ENCODE measurements at regions not wholly inside any gene's neighbourhood (a gene's known extent, or its start where the extent isn't known, plus 50 kb on each side); places are given as distances from the start of the nearest gene placed in this dataset.

GRCh38 chr5:110092955-110093785, 403.4 kb downstream of the MAN2A1 start:
- Histone ChIP-seq H3K27ac (ENCODE audit: low read depth, low read length, severe bottlenecking) (no peak overlapping the region), H3K9me3 (ENCODE audit: control insufficient read depth, low read length) (no peaks in the 10 kb centered on the region), H3K4me3 (ENCODE audit: extremely low read depth, insufficient read depth, low read length, poor library complexity, severe bottlenecking) (no peak overlapping the region), H3K36me3 (ENCODE audit: control insufficient read depth, insufficient read depth, low read length) (no peaks in the 10 kb centered on the region), H3K4me1 (ENCODE audit: control insufficient read depth, insufficient read depth, low read length, poor library complexity, severe bottlenecking) (no peaks in the 10 kb centered on the region)
- 94% methylated on average over 2 of the region's 4 CpGs; no CpG with 5 or more reads in 1 of the 2 experiments for WGBS, 2 experiments (ENCODE audit: insufficient coverage in 2 of 2)

DNA sequence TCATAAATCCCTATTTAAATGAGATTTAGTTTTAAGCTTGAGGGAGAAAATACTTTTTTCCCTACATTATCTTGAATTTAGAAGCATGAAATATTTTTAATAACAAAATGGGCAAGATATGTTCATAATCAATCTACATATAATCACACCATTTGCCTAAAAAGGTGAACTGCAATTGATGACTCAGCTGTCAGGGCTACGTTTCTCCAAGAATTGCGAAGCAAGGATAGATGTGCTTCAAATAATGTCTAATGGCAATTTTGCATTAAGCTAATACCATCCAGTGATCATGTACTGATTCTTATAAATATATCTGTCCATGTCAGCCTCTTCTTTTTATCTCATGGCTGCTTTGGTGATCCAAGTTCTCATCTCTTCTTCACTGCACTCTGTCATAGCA, 404.4 kb downstream of the MAN2A1 start:
- H3K4me3 ChIP-seq (ENCODE audit: extremely low read depth, insufficient read depth, low read length, poor library complexity, severe bottlenecking): no peak overlapping the region
- 80% methylated on average over 2 of the region's 2 CpGs; no CpG with 5 or more reads in 1 of the 2 experiments for WGBS, 2 experiments (ENCODE audit: insufficient coverage in 2 of 2)
- no peaks in the 10 kb centered on the region for H3K4me1 ChIP-seq (ENCODE audit: control insufficient read depth, insufficient read depth, low read length, poor library complexity, severe bottlenecking)
- no peaks in the 10 kb centered on the region for H3K36me3 ChIP-seq (ENCODE audit: control insufficient read depth, insufficient read depth, low read length)
- H3K27ac ChIP-seq (ENCODE audit: low read depth, low read length, severe bottlenecking): no peak overlapping the region
- H3K9me3 ChIP-seq (ENCODE audit: control insufficient read depth, low read length): no peaks in the 10 kb centered on the region

GRCh38 chr5:110094548-110094947, 404.8 kb downstream of the MAN2A1 start:
- Histone ChIP-seq H3K27ac (ENCODE audit: low read depth, low read length, severe bottlenecking) (no peak overlapping the region), H3K9me3 (ENCODE audit: control insufficient read depth, low read length) (no peaks in the 10 kb centered on the region), H3K4me1 (ENCODE audit: control insufficient read depth, insufficient read depth, low read length, poor library complexity, severe bottlenecking) (no peaks in the 10 kb centered on the region), H3K4me3 (ENCODE audit: extremely low read depth, insufficient read depth, low read length, poor library complexity, severe bottlenecking) (no peak overlapping the region), H3K36me3 (ENCODE audit: control insufficient read depth, insufficient read depth, low read length) (no peaks in the 10 kb centered on the region)

DNA sequence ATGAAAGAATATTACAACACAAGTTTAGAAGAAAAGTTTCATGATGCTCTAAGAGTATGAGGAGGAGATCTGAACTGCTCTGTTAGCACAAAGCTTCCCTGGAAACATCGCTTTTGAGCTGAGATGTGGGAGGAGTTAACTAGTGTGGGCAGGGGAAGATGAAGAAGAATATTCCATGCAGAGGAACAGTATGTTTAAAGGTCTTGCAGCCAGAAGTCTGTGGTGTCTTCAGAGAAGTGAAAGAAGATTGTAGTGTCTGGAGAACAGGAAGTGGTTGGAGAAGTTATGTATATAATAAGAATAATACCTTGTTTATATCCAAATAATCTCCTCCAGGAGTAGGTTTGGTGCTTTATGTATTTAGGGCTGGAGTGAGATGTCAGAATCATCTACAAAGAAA, 406.7 kb downstream of the MAN2A1 start:
- no peaks in the 10 kb centered on the region for H3K4me1 ChIP-seq (ENCODE audit: control insufficient read depth, insufficient read depth, low read length, poor library complexity, severe bottlenecking)
- no peak overlapping the region for H3K27ac ChIP-seq (ENCODE audit: low read depth, low read length, severe bottlenecking)
- no peaks in the 10 kb centered on the region for H3K36me3 ChIP-seq (ENCODE audit: control insufficient read depth, insufficient read depth, low read length)
- no peak overlapping the region for H3K4me3 ChIP-seq (ENCODE audit: extremely low read depth, insufficient read depth, low read length, poor library complexity, severe bottlenecking)
- no peaks in the 10 kb centered on the region for H3K9me3 ChIP-seq (ENCODE audit: control insufficient read depth, low read length)
- WGBS, 2 experiments (ENCODE audit: insufficient coverage in 2 of 2): 70 to 73% methylated on average over 1 of the region's 1 CpG

GRCh38 chr5:110099572-110099971, 409.8 kb downstream of the MAN2A1 start:
- Histone ChIP-seq H3K36me3 (ENCODE audit: control insufficient read depth, insufficient read depth, low read length) (no peaks in the 10 kb centered on the region), H3K27ac (ENCODE audit: low read depth, low read length, severe bottlenecking) (no peak overlapping the region), H3K4me3 (ENCODE audit: extremely low read depth, insufficient read depth, low read length, poor library complexity, severe bottlenecking) (no peak overlapping the region), H3K4me1 (ENCODE audit: control insufficient read depth, insufficient read depth, low read length, poor library complexity, severe bottlenecking) (no peaks in the 10 kb centered on the region), H3K9me3 (ENCODE audit: control insufficient read depth, low read length) (no peaks in the 10 kb centered on the region)

DNA sequence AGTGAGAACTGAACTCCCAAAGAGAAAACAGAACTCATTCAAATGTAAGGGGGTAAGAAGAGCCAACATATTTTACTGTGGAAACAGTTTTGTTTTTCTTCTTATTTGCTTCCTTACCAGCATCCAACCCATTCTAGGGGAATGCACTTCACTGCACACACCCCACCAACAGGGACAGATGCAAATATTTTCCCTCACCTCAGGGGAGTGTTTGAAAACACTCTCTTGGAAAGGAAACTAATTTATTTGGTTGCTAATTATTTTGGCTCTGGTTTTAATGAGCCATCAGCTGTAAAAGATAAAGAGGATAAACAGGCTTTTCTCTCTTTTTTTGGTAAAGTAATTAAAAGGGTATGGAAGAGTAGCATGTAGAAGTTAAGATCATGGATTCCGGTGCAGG, 413.4 kb downstream of the MAN2A1 start:
- Histone ChIP-seq H3K36me3 (ENCODE audit: control insufficient read depth, insufficient read depth, low read length) (no peaks in the 10 kb centered on the region), H3K9me3 (ENCODE audit: control insufficient read depth, low read length) (no peaks in the 10 kb centered on the region), H3K4me1 (ENCODE audit: control insufficient read depth, insufficient read depth, low read length, poor library complexity, severe bottlenecking) (no peaks in the 10 kb centered on the region), H3K4me3 (ENCODE audit: extremely low read depth, insufficient read depth, low read length, poor library complexity, severe bottlenecking) (no peak overlapping the region), H3K27ac (ENCODE audit: low read depth, low read length, severe bottlenecking) (no peak overlapping the region)
- no CpG with 5 or more reads among the region's 1 CpG for WGBS, 2 experiments (ENCODE audit: insufficient coverage in 2 of 2)

DNA sequence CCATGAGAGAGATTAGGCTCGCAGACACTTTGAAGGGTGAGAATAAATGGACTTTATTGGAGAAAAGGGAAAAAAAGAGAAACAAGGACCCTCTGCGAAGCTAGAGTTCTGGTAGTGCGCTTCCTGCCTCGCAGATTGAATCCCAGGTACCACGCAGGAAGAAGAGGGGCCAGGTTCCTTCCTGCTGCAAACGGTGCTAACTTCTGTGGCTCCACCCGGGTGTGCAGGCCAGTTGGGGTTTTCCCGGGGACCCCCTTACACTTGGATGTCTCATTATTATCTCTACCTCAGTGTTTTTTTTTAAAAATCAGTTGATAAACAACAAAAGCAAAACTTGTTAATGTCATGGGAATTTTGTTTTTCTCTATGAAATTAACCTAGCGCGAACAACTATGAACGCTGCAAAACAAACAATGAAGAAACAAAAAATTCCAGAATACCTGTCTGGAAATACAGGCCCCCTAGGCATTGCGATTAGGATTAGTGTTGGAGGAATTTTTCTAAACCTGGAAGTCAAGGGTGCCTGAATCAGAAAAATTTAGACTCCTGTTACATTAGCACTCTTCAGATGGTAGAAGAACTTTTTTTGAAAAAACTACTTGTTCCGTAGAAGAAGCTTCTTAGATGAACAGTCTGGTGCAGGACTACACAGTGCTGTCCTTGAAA, 414.5 kb downstream of the MAN2A1 start:
- no peaks in the 10 kb centered on the region for H3K9me3 ChIP-seq (ENCODE audit: control insufficient read depth, low read length)
- H3K36me3 ChIP-seq (ENCODE audit: control insufficient read depth, insufficient read depth, low read length): no peaks in the 10 kb centered on the region
- H3K4me1 ChIP-seq (ENCODE audit: control insufficient read depth, insufficient read depth, low read length, poor library complexity, severe bottlenecking): no peaks in the 10 kb centered on the region
- H3K27ac ChIP-seq (ENCODE audit: low read depth, low read length, severe bottlenecking): no peak overlapping the region
- WGBS, 2 experiments (ENCODE audit: insufficient coverage in 2 of 2): 92% methylated on average over 7 of the region's 13 CpGs
- no peak overlapping the region for H3K4me3 ChIP-seq (ENCODE audit: extremely low read depth, insufficient read depth, low read length, poor library complexity, severe bottlenecking)

DNA sequence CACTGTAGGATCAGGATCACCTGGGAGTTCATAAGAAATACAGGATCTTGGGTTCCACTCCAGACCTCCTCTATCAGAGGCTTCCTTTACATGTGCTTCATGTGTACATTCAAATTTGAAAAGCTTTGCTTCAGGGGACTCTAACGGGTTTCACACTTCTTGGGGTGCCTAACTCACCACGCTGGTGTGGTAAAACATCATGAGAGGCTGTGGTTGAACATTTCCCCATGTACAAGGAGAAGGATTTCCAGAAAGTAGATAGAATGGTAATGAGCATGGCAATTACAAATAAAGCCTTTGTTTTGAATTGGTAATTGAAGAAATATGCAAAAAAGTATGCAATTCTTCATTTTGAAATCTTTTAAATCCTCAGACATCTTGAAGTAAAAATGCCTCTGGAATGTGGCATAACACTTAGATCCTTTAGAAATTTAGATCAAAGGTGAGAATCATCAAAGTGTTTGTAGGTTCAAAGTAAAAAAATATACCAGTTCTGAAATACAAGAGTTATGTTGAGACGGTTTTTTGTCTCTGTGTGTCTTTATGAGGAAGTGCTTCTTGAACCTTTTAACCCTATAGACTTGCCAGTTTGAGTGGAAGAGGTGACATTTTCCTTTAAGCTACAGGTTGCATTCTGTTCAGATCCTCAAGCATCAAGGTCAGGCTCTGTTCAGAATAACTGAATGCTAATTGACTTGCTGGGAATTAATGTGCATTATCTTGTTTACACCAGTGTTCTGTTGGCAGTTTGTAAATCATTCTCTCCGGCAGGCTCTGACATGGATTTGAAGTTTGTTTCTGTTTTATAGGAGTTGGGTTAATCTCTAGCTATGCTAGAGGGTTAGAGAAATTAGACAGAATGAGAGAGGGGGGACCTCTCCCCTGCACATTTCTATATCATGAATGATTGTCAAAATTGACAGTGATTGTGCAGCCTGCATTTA, 415.3 kb downstream of the MAN2A1 start:
- H3K4me3 ChIP-seq (ENCODE audit: extremely low read depth, insufficient read depth, low read length, poor library complexity, severe bottlenecking): no peak overlapping the region
- no peaks in the 10 kb centered on the region for H3K4me1 ChIP-seq (ENCODE audit: control insufficient read depth, insufficient read depth, low read length, poor library complexity, severe bottlenecking)
- 82 to 100% methylated on average over 2 to 3 of the region's 4 CpGs for WGBS, 2 experiments (ENCODE audit: insufficient coverage in 2 of 2)
- no peak overlapping the region for H3K27ac ChIP-seq (ENCODE audit: low read depth, low read length, severe bottlenecking)
- no peaks in the 10 kb centered on the region for H3K9me3 ChIP-seq (ENCODE audit: control insufficient read depth, low read length)
- no peaks in the 10 kb centered on the region for H3K36me3 ChIP-seq (ENCODE audit: control insufficient read depth, insufficient read depth, low read length)

DNA sequence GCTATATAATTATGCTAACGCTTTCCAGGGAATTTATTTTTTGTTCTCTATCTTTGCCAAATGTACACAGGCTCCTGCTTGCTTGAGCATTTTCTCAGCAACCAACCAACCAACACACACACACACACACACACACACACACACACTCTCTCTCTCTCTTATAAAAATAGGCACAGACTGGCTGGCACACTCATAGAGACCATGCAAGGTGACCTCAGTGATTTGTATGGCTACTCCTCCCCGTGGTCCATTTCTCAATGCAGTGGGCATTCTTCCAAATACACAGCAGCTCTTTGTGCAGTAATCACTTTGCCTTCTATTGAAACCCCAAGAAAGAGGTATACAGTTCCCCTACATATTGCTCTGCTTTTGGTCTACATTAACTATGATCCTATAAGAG, 416.0 kb downstream of the MAN2A1 start:
- WGBS, 2 experiments (ENCODE audit: insufficient coverage in 2 of 2): 100% methylated on average over 2 of the region's 2 CpGs; no CpG with 5 or more reads in 1 of the 2 experiments
- H3K27ac ChIP-seq (ENCODE audit: low read depth, low read length, severe bottlenecking): no peak overlapping the region
- no peaks in the 10 kb centered on the region for H3K4me1 ChIP-seq (ENCODE audit: control insufficient read depth, insufficient read depth, low read length, poor library complexity, severe bottlenecking)
- no peaks in the 10 kb centered on the region for H3K36me3 ChIP-seq (ENCODE audit: control insufficient read depth, insufficient read depth, low read length)
- H3K4me3 ChIP-seq (ENCODE audit: extremely low read depth, insufficient read depth, low read length, poor library complexity, severe bottlenecking): no peak overlapping the region
- H3K9me3 ChIP-seq (ENCODE audit: control insufficient read depth, low read length): no peaks in the 10 kb centered on the region

- no peaks in the 10 kb centered on the region for H3K36me3 ChIP-seq (ENCODE audit: control insufficient read depth, insufficient read depth, low read length)
- WGBS, 2 experiments (ENCODE audit: insufficient coverage in 2 of 2): 90 to 100% methylated on average over 1 of the region's 1 CpG
- no peak overlapping the region for H3K27ac ChIP-seq (ENCODE audit: low read depth, low read length, severe bottlenecking)
- no peaks in the 10 kb centered on the region for H3K9me3 ChIP-seq (ENCODE audit: control insufficient read depth, low read length)
- H3K4me1 ChIP-seq (ENCODE audit: control insufficient read depth, insufficient read depth, low read length, poor library complexity, severe bottlenecking): no peaks in the 10 kb centered on the region
- no peak overlapping the region for H3K4me3 ChIP-seq (ENCODE audit: extremely low read depth, insufficient read depth, low read length, poor library complexity, severe bottlenecking)
Measured at GRCh38 chr5:110106750-110107149, 417.0 kb downstream of the MAN2A1 start.
